B cell (primary cell): ENCODE measurements at regions not wholly inside any gene's neighbourhood (a gene's known extent, or its start where the extent isn't known, plus 50 kb on each side); places are given as distances from the start of the nearest gene placed in this dataset.

Source experiments
- ATAC-seq: fragments of 200-7000 bp; cut with Tn5 transposase; one replicate; pipeline ENCODE4 v1.10.0; 2021; ENCODE audit warnings: low read depth, mild to moderate bottlenecking, moderate number of reproducible peaks, moderate library complexity
- CTCF ChIA-PET: fragments of 350-600 bp; sonication (Branson Sonifier 250); formaldehyde crosslinking; loops from one replicate; lab custom pipeline; 2021; ENCODE audit warnings: antibody characterized with exemption, inconsistent platforms; lab: Charles Lee
- POLR2A ChIA-PET: fragments of 350-600 bp; sonication (Branson Sonifier 250); formaldehyde crosslinking; loops from one replicate; lab custom pipeline; 2021; ENCODE audit warnings: antibody characterized with exemption; lab: Charles Lee
- DNase-seq: peaks from one replicate; pipeline ENCODE4 v3.0.0; 2013
- H2AFZ ChIP-seq: 2 replicates; pipeline ENCODE4 v1.6.1; 2012; ENCODE audit warnings: mild to moderate bottlenecking, low read depth, low read length; ENCODE audit not compliant: insufficient read depth, poor library complexity, severe bottlenecking
- H3K27ac ChIP-seq, 2 donors: 1 replicate in 1 of 2; 2 replicates in 1 of 2; pipeline ENCODE4 v1.5.1; 2012 to 2013; ENCODE audit warnings: low read length in 2 of 2, mild to moderate bottlenecking in 2 of 2, moderate library complexity in 1 of 2
- H3K27me3 ChIP-seq, 4 experiments: fragments of 200-600 bp in 1 of 4; sonication (generic) in 1 of 4; replicated peaks in 1 of 4; 1 replicate in 2 of 4; 2 replicates in 2 of 4; pipeline versions ENCODE4 v1.6.1 to v1.7.0; 2013 to 2016; ENCODE audit warnings: low read length in 3 of 4, mild to moderate bottlenecking in 2 of 4, mixed read lengths in 1 of 4, moderate library complexity in 1 of 4; ENCODE audit not compliant: insufficient read depth in 4 of 4, control insufficient read depth in 3 of 4; ENCODE audit errors: control extremely low read depth in 1 of 4
- H3K36me3 ChIP-seq, 2 experiments: replicated peaks in 1 of 2; 1 replicate in 1 of 2; 2 replicates in 1 of 2; pipeline versions ENCODE4 v1.6.1 to v1.7.1; 2013; ENCODE audit warnings: low read length in 1 of 2; ENCODE audit not compliant: insufficient read depth in 2 of 2, control insufficient read depth in 1 of 2; ENCODE audit errors: control extremely low read depth in 1 of 2, extremely low read depth in 1 of 2
- H3K4me1 ChIP-seq, 2 donors: fragments of 200-600 bp in 1 of 2; sonication (generic) in 1 of 2; 1 replicate in 1 of 2; 2 replicates in 1 of 2; pipeline versions ENCODE4 v1.5.1 to v1.6.1; 2013 to 2017; ENCODE audit warnings: low read length in 2 of 2; ENCODE audit not compliant: control insufficient read depth in 2 of 2, insufficient read depth in 2 of 2
- H3K4me2 ChIP-seq: replicated peaks from 2 replicates; pipeline ENCODE3; 2012; ENCODE audit warnings: mild to moderate bottlenecking, low read depth, low read length; ENCODE audit not compliant: poor library complexity, severe bottlenecking
- H3K4me3 ChIP-seq, 5 experiments: fragments of 200-600 bp in 1 of 5; sonication (generic) in 1 of 5; 1 replicate in 3 of 5; 2 replicates in 2 of 5; pipeline versions ENCODE4 v1.5.1 to v1.7.0; 2011 to 2016; ENCODE audit warnings: low read length in 4 of 5, mild to moderate bottlenecking in 4 of 5, low read depth in 2 of 5, control low read depth in 1 of 5, moderate library complexity in 1 of 5; ENCODE audit not compliant: insufficient read depth in 1 of 5; ENCODE audit errors: control extremely low read depth in 1 of 5, extremely low read depth in 1 of 5
- H3K79me2 ChIP-seq: fragments of 200-600 bp; sonication (generic); one replicate; pipeline ENCODE4 v1.6.0; 2016; ENCODE audit warnings: low read length; ENCODE audit not compliant: control insufficient read depth, insufficient read depth
- H3K9ac ChIP-seq: fragments of 200-600 bp; sonication (generic); 2 replicates; pipeline ENCODE4 v1.6.1; 2017; ENCODE audit warnings: mild to moderate bottlenecking, low read length, moderate library complexity
- H3K9me3 ChIP-seq, 3 donors: one replicate each; pipeline versions ENCODE4 v1.6.1 to v1.7.1; 2013; ENCODE audit warnings: low read length in 2 of 3; ENCODE audit not compliant: control insufficient read depth in 2 of 3, insufficient read depth in 1 of 3; ENCODE audit errors: control extremely low read depth in 1 of 3
- H4K20me1 ChIP-seq: 2 replicates; pipeline ENCODE4 v1.6.0; 2012; ENCODE audit warnings: mild to moderate bottlenecking, low read length; ENCODE audit not compliant: insufficient read depth, control insufficient read depth, poor library complexity, severe bottlenecking
- H3K27ac Mint-ChIP-seq: one replicate; pipeline ENCODE4 v1.8.0; 2021; ENCODE audit warnings: mixed read lengths
- H3K27me3 Mint-ChIP-seq: one replicate; pipeline ENCODE4 v1.8.0; 2021; ENCODE audit warnings: mixed read lengths
- H3K4me1 Mint-ChIP-seq: one replicate; pipeline ENCODE4 v1.8.0; 2021; ENCODE audit warnings: mixed read lengths
- H3K4me3 Mint-ChIP-seq: one replicate; pipeline ENCODE4 v1.8.0; 2021; ENCODE audit warnings: mixed read lengths
- H3K9me3 Mint-ChIP-seq: one replicate; pipeline ENCODE4 v1.8.0; 2022; ENCODE audit warnings: mixed read lengths; ENCODE audit not compliant: insufficient read depth
- CTCF ChIP-seq: fragments of 200-600 bp; IDR thresholded peaks from one replicate; pipeline ENCODE4 v1.8.0; 2022; ENCODE audit warnings: antibody characterized with exemption, mild to moderate bottlenecking
- EZH2 ChIP-seq: IDR thresholded peaks from 2 replicates; pipeline ENCODE4 v1.6.1; 2012; ENCODE audit warnings: borderline replicate concordance, low read depth, mild to moderate bottlenecking, moderate library complexity, low read length; ENCODE audit not compliant: insufficient read depth, poor library complexity, severe bottlenecking
- WGBS: methylation state at CpG from one replicate; pipeline ENCODE4 v1.1.5; 2013; ENCODE audit warnings: missing lambda C conversion rate; ENCODE audit not compliant: insufficient coverage; 5-methylcytosine and 5-hydroxymethylcytosine counted together
- intact Hi-C: fragments of 100-400 bp; cut with micrococcal nuclease; formaldehyde crosslinking; loops from one replicate; pipeline ENCODE4 v1.10.0; 2022

GRCh38 chr13:24624801-24625231 lies 55.4 kb upstream of the ATP12A start:
- CTCF ChIA-PET: no interaction called here
- TF ChIP-seq CTCF: no peak
- TF ChIP-seq EZH2: no peak
- POLR2A ChIA-PET: no interaction called here
- peak overlapping the region; percentile 66 for H2AFZ ChIP-seq
- H4K20me1 ChIP-seq: no peaks in the 10 kb centered on the region
- no peaks in the 10 kb centered on the region for H3K27me3 Mint-ChIP-seq
- peaks cover 0 to 10% (median 0%) of the 10 kb centered on the region in 3 donors for H3K9me3 ChIP-seq
- peaks cover 7 to 21% of the 10 kb centered on the region in 2 donors for H3K4me1 ChIP-seq
- no peak overlapping the region for H3K4me3 Mint-ChIP-seq
- no peak overlapping the region for H3K4me3 ChIP-seq
- DNase-seq (no peak), ATAC-seq (no peak)
- H3K9me3 Mint-ChIP-seq: no peaks in the 10 kb centered on the region
- 97% methylated on average over 6 of the region's 7 CpGs for WGBS
- H3K27ac Mint-ChIP-seq: no peak overlapping the region
- no peak overlapping the region for H3K4me2 ChIP-seq
- intact Hi-C loops: no loop called here
- H3K27ac ChIP-seq: no peak overlapping the region
- H3K9ac ChIP-seq: no peak overlapping the region
- H3K79me2 ChIP-seq: no peaks in the 10 kb centered on the region
- no peaks in the 10 kb centered on the region for H3K27me3 ChIP-seq
- H3K36me3 ChIP-seq: no peaks in the 10 kb centered on the region
- H3K4me1 Mint-ChIP-seq: peaks cover 14% of the 10 kb centered on the region

GRCh38 chr13:24625331-24625731 lies 54.9 kb upstream of the ATP12A start:
- Mint-ChIP-seq H3K4me1 (peaks cover 13% of the 10 kb centered on the region), H3K27me3 (no peaks in the 10 kb centered on the region), H3K9me3 (no peaks in the 10 kb centered on the region), H3K27ac (no peak overlapping the region), H3K4me3 (no peak overlapping the region)
- Histone ChIP-seq H3K27me3 (no peaks in the 10 kb centered on the region), H3K9me3 (peaks cover 0 to 10% (median 0%) of the 10 kb centered on the region in 3 donors), H2AFZ (peak overlapping the region; percentile 66), H3K27ac (no peak overlapping the region), H3K4me3 (no peak overlapping the region), H3K4me1 (peaks cover 7 to 21% of the 10 kb centered on the region in 2 donors), H3K36me3 (no peaks in the 10 kb centered on the region), H3K4me2 (peak overlapping the region; percentile 16), H3K79me2 (no peaks in the 10 kb centered on the region), H3K9ac (no peak overlapping the region), H4K20me1 (no peaks in the 10 kb centered on the region)
- intact Hi-C loops: no loop called here
- ChIA-PET POLR2A (no interaction called here), CTCF (no interaction called here)
- DNase-seq: peak; percentile 37
- 0% methylated on average over 1 of the region's 3 CpGs for WGBS
- no peak for TF ChIP-seq EZH2
- no peak for TF ChIP-seq CTCF
- no peak for ATAC-seq
